AG09319 (cell line): ENCODE measurements at regions not wholly inside any gene's neighbourhood (a gene's known extent, or its start where the extent isn't known, plus 50 kb on each side); places are given as distances from the start of the nearest gene placed in this dataset.
"Not testable (repeated sequence)": the region's sequence is repeated elsewhere in the genome, so short reads cannot be mapped to it uniquely, and the experiment has no call there.

Source experiments
- DNase-seq: peaks from one replicate; pipeline ENCODE4 v3.0.0-alpha.2; 2010; ENCODE audit warnings: low read depth; ENCODE audit errors: extremely low read depth
- TF ChIP-seq, protein P1 (sequence below): IDR thresholded peaks from 2 replicates; pipeline ENCODE4 v1.5.1; 2011; ENCODE audit warnings: low read depth, mild to moderate bottlenecking, inconsistent platforms, low read length, moderate library complexity

DNA sequence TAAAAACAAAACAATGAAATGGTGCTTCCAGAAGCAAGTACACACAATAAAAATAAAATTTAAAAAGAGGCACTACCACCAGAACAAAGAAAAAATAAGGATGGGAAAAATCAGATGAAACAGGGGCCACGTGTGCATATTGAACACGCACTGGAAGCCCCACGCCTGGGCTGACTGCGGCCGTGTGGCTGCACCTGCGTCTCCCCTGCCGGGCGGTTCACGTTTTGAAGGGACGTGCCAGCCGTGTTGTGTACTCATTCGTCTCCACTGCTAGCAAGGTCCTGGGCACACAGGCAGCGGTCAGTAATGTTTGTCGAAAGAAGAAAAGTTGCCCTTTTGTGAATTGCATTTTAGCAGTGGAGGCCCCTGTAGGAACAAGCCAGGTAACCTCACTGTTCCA lies 255.9 kb upstream of the RNF32 start:
- TF ChIP-seq, protein P1, sequence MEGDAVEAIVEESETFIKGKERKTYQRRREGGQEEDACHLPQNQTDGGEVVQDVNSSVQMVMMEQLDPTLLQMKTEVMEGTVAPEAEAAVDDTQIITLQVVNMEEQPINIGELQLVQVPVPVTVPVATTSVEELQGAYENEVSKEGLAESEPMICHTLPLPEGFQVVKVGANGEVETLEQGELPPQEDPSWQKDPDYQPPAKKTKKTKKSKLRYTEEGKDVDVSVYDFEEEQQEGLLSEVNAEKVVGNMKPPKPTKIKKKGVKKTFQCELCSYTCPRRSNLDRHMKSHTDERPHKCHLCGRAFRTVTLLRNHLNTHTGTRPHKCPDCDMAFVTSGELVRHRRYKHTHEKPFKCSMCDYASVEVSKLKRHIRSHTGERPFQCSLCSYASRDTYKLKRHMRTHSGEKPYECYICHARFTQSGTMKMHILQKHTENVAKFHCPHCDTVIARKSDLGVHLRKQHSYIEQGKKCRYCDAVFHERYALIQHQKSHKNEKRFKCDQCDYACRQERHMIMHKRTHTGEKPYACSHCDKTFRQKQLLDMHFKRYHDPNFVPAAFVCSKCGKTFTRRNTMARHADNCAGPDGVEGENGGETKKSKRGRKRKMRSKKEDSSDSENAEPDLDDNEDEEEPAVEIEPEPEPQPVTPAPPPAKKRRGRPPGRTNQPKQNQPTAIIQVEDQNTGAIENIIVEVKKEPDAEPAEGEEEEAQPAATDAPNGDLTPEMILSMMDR = no peak
- DNase-seq = no peak

DNA sequence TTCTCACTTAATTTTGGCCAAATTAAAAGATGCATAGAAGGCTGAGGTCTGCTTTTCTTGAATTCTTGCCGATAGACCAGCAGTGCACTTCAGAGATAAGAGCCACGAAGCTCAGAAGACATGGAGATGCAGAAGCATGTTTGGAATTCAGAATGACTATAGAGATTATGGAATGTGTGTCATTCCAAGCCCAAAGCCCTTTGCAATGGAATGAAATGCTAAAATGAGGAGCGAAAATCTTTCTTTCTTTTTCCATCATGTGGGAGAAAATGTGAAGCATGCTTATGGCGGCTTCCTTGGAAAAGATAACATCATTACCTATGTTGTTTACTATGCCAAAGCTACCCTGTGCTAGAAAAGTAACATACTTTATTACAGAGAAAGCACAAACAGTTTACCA lies 257.0 kb upstream of the RNF32 start:
- no peak for DNase-seq
- TF ChIP-seq, protein P1 = no peak

DNA sequence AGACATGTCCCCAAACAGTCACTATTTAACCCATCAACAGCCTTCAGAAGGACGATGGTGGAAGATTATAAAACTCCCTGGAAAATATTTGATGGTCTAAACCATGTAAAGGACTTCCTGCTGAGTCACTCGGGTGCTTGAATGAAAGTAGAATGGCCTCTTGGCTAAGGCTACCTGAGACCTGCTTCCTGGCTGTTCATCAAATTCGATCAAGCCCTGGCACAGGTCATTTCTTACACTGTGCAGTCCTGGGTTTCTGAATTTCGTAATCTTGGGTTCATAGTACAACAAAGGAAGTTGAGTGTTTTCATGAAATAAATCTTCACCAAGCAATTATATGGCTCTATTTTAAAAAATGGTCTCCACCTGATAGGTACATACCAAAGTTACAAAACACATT lies 260.3 kb upstream of the RNF32 start:
- TF ChIP-seq, protein P1 = no peak
- DNase-seq = no peak

DNA sequence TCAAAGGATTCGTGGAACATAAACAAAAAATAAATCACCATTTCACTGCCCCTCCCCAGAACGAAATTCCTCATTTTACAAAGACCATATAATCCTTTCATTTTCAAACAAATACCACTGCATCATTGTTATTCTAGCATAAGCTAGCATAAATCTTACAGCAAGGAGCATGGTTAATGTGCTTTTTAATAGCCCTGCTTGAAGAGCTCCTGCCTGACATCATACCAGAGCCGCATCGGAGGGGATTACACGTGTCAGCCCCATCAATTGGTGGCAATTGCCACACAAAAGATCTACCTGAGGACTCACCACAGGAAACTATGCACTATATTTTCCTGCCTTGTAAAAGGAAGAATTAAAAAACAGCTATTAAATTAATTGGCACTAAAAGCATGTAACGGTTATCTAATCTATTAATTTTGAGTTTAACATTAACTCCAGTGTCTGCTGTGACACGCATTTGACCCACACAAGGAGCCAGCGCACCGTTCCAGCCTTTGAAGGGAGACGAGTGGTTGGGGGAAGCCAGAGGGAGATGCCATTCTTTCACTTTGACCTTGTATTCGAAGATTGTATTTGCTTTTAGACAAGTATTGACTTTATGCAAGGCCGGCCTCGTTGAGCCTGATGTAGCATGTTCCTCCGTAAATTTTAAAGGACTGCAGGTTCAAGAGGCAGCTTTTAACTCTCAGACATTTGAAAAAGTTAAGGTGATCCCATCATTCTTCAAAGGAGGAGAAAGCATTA lies 261.1 kb upstream of the RNF32 start:
- no peak for DNase-seq
- TF ChIP-seq, protein P1 = no peak

DNA sequence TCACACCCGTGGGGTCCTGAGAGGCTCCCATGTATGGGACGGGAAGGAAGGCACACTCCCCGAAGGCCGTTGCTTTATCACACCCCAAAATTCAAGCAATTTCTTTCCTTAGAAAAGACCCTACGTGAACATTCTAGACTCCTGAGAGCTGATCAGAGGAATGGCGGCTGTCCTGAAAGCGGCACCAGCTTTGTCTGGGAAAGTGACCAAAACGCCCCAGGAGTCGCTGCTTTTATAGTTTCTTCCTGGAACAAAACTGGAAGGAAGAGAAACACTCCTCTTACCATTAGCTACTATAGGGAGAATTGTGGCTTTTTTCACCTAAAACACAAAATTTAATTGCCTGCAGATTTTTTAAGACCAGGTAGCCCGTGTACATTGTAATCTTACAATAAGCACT lies 261.8 kb upstream of the RNF32 start:
- TF ChIP-seq, protein P1 = no peak
- no peak for DNase-seq

DNA sequence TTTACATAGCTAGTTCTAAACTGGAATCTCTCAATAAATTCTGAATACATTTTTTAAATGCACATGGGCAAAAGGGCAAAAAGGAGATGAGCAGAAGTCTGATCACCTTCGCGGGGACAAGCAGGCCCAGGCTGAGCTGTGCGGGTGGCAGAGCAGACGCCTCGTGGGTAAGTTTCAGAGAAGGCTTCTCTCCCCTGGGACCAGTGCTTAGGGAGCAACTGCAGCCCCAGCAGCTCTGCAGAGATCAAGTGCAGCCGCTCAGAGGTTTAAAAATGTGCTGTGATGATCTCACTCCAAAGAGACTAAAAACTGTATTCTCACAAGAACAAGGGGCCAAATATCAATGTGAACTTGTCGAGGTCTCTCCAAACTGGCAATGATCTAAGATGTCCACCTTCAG lies 264.3 kb upstream of the RNF32 start:
- DNase-seq = no peak
- TF ChIP-seq, protein P1 = no peak

DNA sequence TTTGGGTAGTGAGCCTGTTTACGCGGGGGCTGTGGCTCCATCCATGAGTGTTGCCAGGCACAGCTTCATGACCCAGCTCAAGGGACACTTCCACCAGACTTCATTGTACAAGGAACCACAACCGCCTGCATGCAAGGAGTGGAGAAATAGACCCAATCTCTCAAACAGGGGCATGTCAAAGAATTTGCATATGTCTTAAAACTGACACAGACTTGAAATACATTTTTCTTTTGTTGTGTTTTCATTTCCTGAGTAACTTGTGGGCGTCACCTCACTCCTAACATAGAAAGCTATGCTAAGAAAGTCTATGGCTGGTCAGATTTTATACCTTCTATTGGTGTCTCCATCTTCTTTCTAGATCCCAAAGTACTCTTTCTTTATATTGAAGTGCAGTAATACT lies 266.2 kb upstream of the RNF32 start:
- no peak for DNase-seq
- TF ChIP-seq, protein P1 = no peak

DNA sequence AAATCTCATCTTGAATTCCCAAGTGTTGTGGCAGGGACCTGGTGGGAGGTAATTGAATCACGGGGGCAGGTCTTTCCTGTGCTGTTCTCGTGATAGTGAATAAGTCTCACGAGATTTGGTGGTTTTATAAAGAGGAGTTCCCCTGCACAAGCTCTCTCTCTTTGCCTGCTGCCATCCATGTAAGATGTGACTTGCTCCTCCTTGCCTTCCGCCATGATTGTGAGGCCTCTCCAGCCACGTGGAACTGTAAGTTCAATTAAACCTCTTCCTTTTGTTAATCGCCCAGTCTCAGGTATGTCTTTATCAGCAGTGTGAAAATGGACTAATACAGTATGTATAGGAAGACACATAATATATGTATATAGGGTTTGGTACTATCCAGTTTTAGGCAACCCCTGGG lies 270.6 kb upstream of the RNF32 start:
- not testable (repeated sequence) for DNase-seq
